ENCODE measurements at regions not wholly inside any gene's neighbourhood (a gene's known extent, or its start where the extent isn't known, plus 50 kb on each side); places are given as distances from the start of the nearest gene placed in this dataset.
"Not testable (repeated sequence)": the region's sequence is repeated elsewhere in the genome, so short reads cannot be mapped to it uniquely, and the experiment has no call there.

- no peak for DNase-seq (ENCODE audit: low read depth in 2 of 2)
Measured at GRCh38 chr5:131107128-131107527, 57.9 kb downstream of the HINT1 start.

- DNase-seq (ENCODE audit: low read depth in 2 of 2): no peak
Measured at GRCh38 chr5:131104169-131104808, 60.8 kb downstream of the HINT1 start.

GRCh38 chr5:131096774-131097710 is 68.0 kb downstream of the HINT1 start:
- no peak for DNase-seq (ENCODE audit: low read depth in 2 of 2)

GRCh38 chr5:131095561-131095960 is 69.5 kb downstream of the HINT1 start:
- DNase-seq (ENCODE audit: low read depth in 2 of 2): not testable (repeated sequence)

- DNase-seq (ENCODE audit: low read depth in 2 of 2): no peak
Measured at GRCh38 chr5:131084436-131084835, 80.6 kb downstream of the HINT1 start.

- no peak for DNase-seq (ENCODE audit: low read depth in 2 of 2)
Measured at GRCh38 chr5:131081913-131082488, 83.1 kb downstream of the HINT1 start.

DNA sequence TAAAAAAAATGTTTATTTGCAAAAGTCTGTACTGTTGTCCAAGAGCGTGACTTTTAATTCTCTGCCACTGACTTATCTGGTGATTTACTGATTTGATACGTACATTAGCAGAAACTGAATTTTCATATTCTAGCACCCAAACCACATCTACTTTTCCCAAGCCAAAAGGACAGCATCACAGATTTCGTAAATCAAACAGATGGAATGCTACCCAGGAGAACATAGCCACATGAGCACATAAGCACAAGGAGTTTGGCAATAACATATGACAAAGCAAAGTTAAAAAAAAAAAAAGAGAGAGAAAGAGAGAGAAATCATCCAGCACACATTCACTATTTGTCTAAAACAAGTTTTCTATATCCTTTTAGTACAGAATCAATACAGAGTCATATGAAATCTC is 83.7 kb downstream of the HINT1 start:
- no peak for DNase-seq (ENCODE audit: low read depth in 2 of 2)

DNA sequence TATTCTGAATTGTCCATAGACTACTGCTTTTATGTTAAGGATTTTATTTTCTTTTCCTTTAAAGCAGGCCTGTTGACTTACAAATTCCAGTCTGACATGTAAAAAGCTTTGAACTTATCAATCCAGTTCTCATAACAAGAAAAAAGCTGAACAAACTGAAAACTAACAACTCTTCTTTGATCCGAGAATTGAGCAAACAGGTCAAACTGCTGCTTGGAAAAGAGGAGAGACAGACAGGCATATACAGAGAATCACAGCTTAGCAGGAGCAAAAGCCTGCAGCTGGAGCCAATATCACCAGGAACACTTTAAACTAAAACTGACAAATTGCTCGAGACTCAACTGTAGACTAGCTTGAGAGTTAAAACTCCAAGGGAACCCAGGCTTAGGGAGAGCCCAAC is 85.8 kb downstream of the HINT1 start:
- DNase-seq (ENCODE audit: low read depth in 2 of 2): no peak

GRCh38 chr5:131068893-131069643 is 96.0 kb downstream of the HINT1 start:
- DNase-seq (ENCODE audit: low read depth in 2 of 2): peak; percentile 6 to 31

- no peak for DNase-seq (ENCODE audit: low read depth in 2 of 2)
Measured at GRCh38 chr5:131068076-131068475, 97.0 kb downstream of the HINT1 start.

GRCh38 chr5:131067636-131068035 is 97.4 kb downstream of the HINT1 start:
- no peak for DNase-seq (ENCODE audit: low read depth in 2 of 2)

GRCh38 chr5:131064669-131065371 is 100.2 kb downstream of the HINT1 start:
- DNase-seq (ENCODE audit: low read depth in 2 of 2): no peak

- DNase-seq (ENCODE audit: low read depth in 2 of 2): no peak
Measured at GRCh38 chr5:131042021-131042789, 122.9 kb downstream of the HINT1 start.

DNA sequence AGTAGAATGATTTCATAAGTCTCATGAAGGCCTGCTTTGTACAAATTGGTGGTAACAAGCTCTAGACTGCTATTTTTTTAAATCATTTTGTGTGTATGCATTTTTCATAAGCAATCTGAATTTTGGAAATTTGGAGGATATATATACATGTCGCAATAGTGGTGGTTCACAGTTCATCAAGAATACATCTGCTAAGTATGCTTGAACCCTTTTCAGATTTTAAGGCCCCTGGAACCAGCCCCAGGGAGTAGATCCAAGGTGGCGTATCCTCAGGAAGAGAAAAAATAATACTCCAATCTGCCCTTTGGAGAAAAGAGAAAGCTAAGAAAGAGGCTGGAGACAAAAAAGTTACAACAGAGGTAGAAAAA is 141.6 kb downstream of the HINT1 start:
- DNase-seq (ENCODE audit: low read depth in 2 of 2): no peak

- DNase-seq (ENCODE audit: low read depth in 2 of 2): no peak
Measured at GRCh38 chr5:131022811-131023497, 142.1 kb downstream of the HINT1 start.

GRCh38 chr5:131021646-131022045 is 143.4 kb downstream of the HINT1 start:
- DNase-seq (ENCODE audit: low read depth in 2 of 2): no peak

GRCh38 chr5:131019601-131020315 is 145.3 kb downstream of the HINT1 start:
- DNase-seq (ENCODE audit: low read depth in 2 of 2): no peak

- DNase-seq (ENCODE audit: low read depth in 2 of 2): no peak
Measured at GRCh38 chr5:131019111-131019510, 145.9 kb downstream of the HINT1 start.

DNA sequence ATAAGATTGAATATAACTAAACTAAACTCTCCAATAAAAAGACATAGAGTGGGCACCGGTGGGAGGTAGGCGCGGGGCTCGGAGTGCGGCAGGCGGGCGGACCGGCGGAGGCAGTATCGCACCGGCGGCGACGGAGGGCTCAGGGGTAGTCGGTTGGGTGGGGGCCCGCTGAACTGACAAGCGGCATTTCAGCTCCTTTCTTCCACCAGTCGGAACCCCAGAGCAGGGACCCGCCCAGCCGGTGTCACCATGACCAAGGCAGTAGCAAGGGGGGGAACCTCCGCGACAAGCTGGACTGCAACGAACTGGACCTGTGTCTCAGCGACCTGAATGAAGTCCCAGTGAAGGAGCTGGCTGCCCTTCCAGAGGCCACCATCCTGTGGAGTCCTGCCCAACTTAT is 156.7 kb downstream of the HINT1 start:
- no peak for DNase-seq (ENCODE audit: low read depth in 2 of 2)
